DND-41 (cell line): ENCODE measurements at regions not wholly inside any gene's neighbourhood (a gene's known extent, or its start where the extent isn't known, plus 50 kb on each side); places are given as distances from the start of the nearest gene placed in this dataset.

Experiments
- CTCF ChIP-seq: IDR thresholded peaks from 2 replicates; pipeline ENCODE4 v1.5.1; 2012; ENCODE audit warnings: borderline replicate concordance, low read length, moderate library complexity, mild to moderate bottlenecking; ENCODE audit not compliant: poor library complexity, severe bottlenecking; ENCODE audit errors: extremely low read depth
- EZH2 ChIP-seq: IDR thresholded peaks from 3 replicates; pipeline ENCODE4 v1.6.1; 2012; ENCODE audit warnings: borderline replicate concordance, low read depth, mild to moderate bottlenecking, moderate library complexity, low read length, inconsistent platforms; ENCODE audit not compliant: severe bottlenecking

- TF ChIP-seq CTCF = no peak
- TF ChIP-seq EZH2 = no peak
Observed at GRCh38 chr22:49080631-49081030, 747.0 kb downstream of the BRD1 start.
